OCI-LY1 (cell line): ENCODE measurements at regions not wholly inside any gene's neighbourhood (a gene's known extent, or its start where the extent isn't known, plus 50 kb on each side); places are given as distances from the start of the nearest gene placed in this dataset.

Source experiments
- H2AFZ ChIP-seq: fragments of 200-600 bp; sonication (generic), shearing (Covaris generic); 2 replicates; pipeline ENCODE4 v1.6.0; 2014; ENCODE audit warnings: antibody characterized with exemption, mild to moderate bottlenecking, low read length
- H3F3A ChIP-seq: fragments of 200-600 bp; sonication (generic), shearing (Covaris generic); 2 replicates; pipeline ENCODE4 v1.6.0; 2014; ENCODE audit warnings: mild to moderate bottlenecking, antibody characterized with exemption, low read length, moderate library complexity; ENCODE audit not compliant: insufficient read depth
- H3K27ac ChIP-seq: fragments of 200-600 bp; sonication (generic); 2 replicates; pipeline ENCODE4 v1.5.1; 2014; ENCODE audit warnings: low read length, mixed run types, mild to moderate bottlenecking, low read depth; ENCODE audit not compliant: poor library complexity, severe bottlenecking
- H3K27me3 ChIP-seq: fragments of 200-600 bp; sonication (generic); 2 replicates; pipeline ENCODE4 v1.6.0; 2014; ENCODE audit warnings: antibody characterized with exemption, mild to moderate bottlenecking, low read length, moderate library complexity; ENCODE audit not compliant: insufficient read depth
- H3K36me3 ChIP-seq: fragments of 200-600 bp; sonication (generic); 2 replicates; pipeline ENCODE4 v1.6.1; 2014; ENCODE audit warnings: mild to moderate bottlenecking, antibody characterized with exemption, low read length, moderate library complexity, mixed read lengths; ENCODE audit not compliant: insufficient read depth
- H3K4me1 ChIP-seq: fragments of 200-600 bp; sonication (generic); 2 replicates; pipeline ENCODE4 v1.5.1; 2014; ENCODE audit warnings: mild to moderate bottlenecking, low read length, moderate library complexity; ENCODE audit not compliant: insufficient read depth, severe bottlenecking
- H3K4me2 ChIP-seq: fragments of 200-600 bp; sonication (generic), shearing (Covaris generic); 2 replicates; pipeline ENCODE4 v1.6.1; 2014; ENCODE audit warnings: low read length
- H3K4me3 ChIP-seq: fragments of 200-600 bp; sonication (generic); 2 replicates; pipeline ENCODE4 v1.5.1; 2014; ENCODE audit warnings: low read length, low read depth, mild to moderate bottlenecking, mixed read lengths; ENCODE audit not compliant: poor library complexity, severe bottlenecking
- H3K79me2 ChIP-seq: fragments of 200-600 bp; shearing (Covaris generic); 2 replicates; pipeline ENCODE4 v1.6.1; 2016; ENCODE audit warnings: mixed run types, low read length, mixed read lengths; ENCODE audit not compliant: insufficient read depth
- H3K9ac ChIP-seq: fragments of 200-600 bp; sonication (generic), shearing (Covaris generic); 2 replicates; pipeline ENCODE4 v1.6.1; 2014; ENCODE audit warnings: mild to moderate bottlenecking, low read length, mixed read lengths
- H3K9me2 ChIP-seq: fragments of 200-600 bp; sonication (generic), shearing (Covaris generic); 2 replicates; pipeline ENCODE4 v1.6.1; 2014; ENCODE audit warnings: low read depth, mild to moderate bottlenecking, low read length, mixed read lengths
- H3K9me3 ChIP-seq: fragments of 200-600 bp; shearing (Covaris generic); 2 replicates; pipeline ENCODE4 v1.6.1; 2014; ENCODE audit warnings: low read length, mixed read lengths
- H4K20me1 ChIP-seq: fragments of 200-600 bp; sonication (generic), shearing (Covaris generic); 2 replicates; pipeline ENCODE4 v1.6.0; 2016; ENCODE audit warnings: mild to moderate bottlenecking, low read length; ENCODE audit not compliant: insufficient read depth
- CTCF ChIP-seq: fragments of 200-600 bp; sonication (generic), shearing (Covaris generic); IDR thresholded peaks from 2 replicates; pipeline ENCODE4 v1.5.1; 2017; ENCODE audit warnings: mild to moderate bottlenecking, antibody characterized with exemption, low read length, moderate library complexity, mixed read lengths
- EZH2 ChIP-seq: fragments of 200-600 bp; sonication (generic), shearing (Covaris generic); IDR thresholded peaks from 2 replicates; pipeline ENCODE4 v1.8.0; 2017; ENCODE audit warnings: borderline replicate concordance, mixed run types, mild to moderate bottlenecking, antibody characterized with exemption, low read length, moderate library complexity, mixed read lengths

DNA sequence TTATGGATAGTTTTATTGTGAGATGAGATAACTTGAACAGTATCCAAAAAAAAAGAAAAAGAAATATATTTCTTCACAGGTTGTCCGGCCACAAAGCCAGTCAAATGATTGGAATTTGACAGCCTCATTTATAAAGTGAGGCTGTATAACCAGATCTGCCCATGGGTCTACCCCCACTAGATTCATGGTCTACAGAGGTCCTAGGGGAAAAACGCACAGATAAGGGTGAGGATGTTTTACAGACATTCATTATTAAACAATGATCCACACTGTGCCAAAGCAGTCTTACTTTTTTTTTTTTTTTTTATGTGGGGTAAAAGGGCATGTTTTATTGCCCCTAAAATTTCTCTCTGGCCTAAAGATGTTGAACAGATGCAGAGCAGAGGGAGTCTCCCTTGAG lies 1503.0 kb upstream of the CDH8 start:
- no peaks in the 10 kb centered on the region for H3K79me2 ChIP-seq
- H3K4me1 ChIP-seq, result no peaks in the 10 kb centered on the region
- no peaks in the 10 kb centered on the region for H3K9me3 ChIP-seq
- no peak overlapping the region for H3K4me3 ChIP-seq
- H3K4me2 ChIP-seq, result no peak overlapping the region
- H3K27ac ChIP-seq, result no peak overlapping the region
- H3K9ac ChIP-seq, result no peak overlapping the region
- TF ChIP-seq EZH2 (no peak), CTCF (no peak)
- no peaks in the 10 kb centered on the region for H3K27me3 ChIP-seq
- H3K9me2 ChIP-seq, result no peaks in the 10 kb centered on the region
- H4K20me1 ChIP-seq, result no peaks in the 10 kb centered on the region
- no peak overlapping the region for H2AFZ ChIP-seq
- no peaks in the 10 kb centered on the region for H3F3A ChIP-seq
- no peaks in the 10 kb centered on the region for H3K36me3 ChIP-seq

- no peak overlapping the region for H3K4me3 ChIP-seq
- H3F3A ChIP-seq, result no peaks in the 10 kb centered on the region
- no peak overlapping the region for H3K4me2 ChIP-seq
- H3K4me1 ChIP-seq, result no peaks in the 10 kb centered on the region
- no peaks in the 10 kb centered on the region for H3K27me3 ChIP-seq
- no peaks in the 10 kb centered on the region for H3K36me3 ChIP-seq
- H2AFZ ChIP-seq, result no peak overlapping the region
- no peaks in the 10 kb centered on the region for H3K9me2 ChIP-seq
- TF ChIP-seq EZH2 (no peak), CTCF (no peak)
- no peaks in the 10 kb centered on the region for H4K20me1 ChIP-seq
- no peaks in the 10 kb centered on the region for H3K79me2 ChIP-seq
- no peaks in the 10 kb centered on the region for H3K9me3 ChIP-seq
- no peak overlapping the region for H3K27ac ChIP-seq
- no peak overlapping the region for H3K9ac ChIP-seq
These were observed 1494.7 kb upstream of the CDH8 start for GRCh38 chr16:63530974-63531373.

DNA sequence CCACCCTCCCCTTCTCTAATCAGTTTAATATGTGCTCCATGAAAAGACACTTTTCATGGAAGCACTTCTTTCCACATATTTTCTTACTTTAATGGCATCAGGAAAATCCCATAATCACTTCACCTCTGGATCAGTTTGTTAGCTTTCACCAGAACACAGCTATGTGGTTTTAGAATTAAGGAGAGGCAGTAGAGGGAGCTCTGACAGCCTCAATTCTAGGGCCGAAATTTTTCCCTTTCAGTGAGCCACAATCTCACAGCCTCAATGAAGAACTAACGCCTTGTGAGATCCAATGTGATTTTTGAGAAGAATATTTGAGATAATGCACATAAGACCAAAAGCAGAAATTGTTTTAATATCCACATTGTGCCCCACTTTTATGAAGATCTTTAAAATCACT lies 1494.0 kb upstream of the CDH8 start:
- Histone ChIP-seq H3K27me3 (no peaks in the 10 kb centered on the region), H3K9ac (no peak overlapping the region), H3K4me2 (no peak overlapping the region), H4K20me1 (no peaks in the 10 kb centered on the region), H2AFZ (no peak overlapping the region), H3K36me3 (no peaks in the 10 kb centered on the region), H3F3A (no peaks in the 10 kb centered on the region), H3K4me1 (no peaks in the 10 kb centered on the region), H3K27ac (no peak overlapping the region), H3K9me2 (no peaks in the 10 kb centered on the region), H3K79me2 (no peaks in the 10 kb centered on the region), H3K4me3 (no peak overlapping the region), H3K9me3 (no peaks in the 10 kb centered on the region)
- TF ChIP-seq EZH2 (no peak), CTCF (peak; percentile 53)
